ENCODE measurements at regions not wholly inside any gene's neighbourhood (a gene's known extent, or its start where the extent isn't known, plus 50 kb on each side); places are given as distances from the start of the nearest gene placed in this dataset.
"Not testable (repeated sequence)": the region's sequence is repeated elsewhere in the genome, so short reads cannot be mapped to it uniquely, and the experiment has no call there.

- Mint-ChIP-seq H3K4me1 (no peaks in the 10 kb centered on the region), H3K9me3 (peaks cover 0 to 21% (median 4%) of the 10 kb centered on the region in 11 donors), H3K4me3 (no peak overlapping the region), H3K36me3 (no peaks in the 10 kb centered on the region), H3K27me3 (no peaks in the 10 kb centered on the region), H3K27ac (no peak overlapping the region)
- ATAC-seq = no peak
- DNase-seq = no peak
- POLR2A ChIA-PET = no interaction called here
- intact Hi-C loops (cut with micrococcal nuclease) = no loop called here
- H3K27me3 ChIP-seq (ENCODE audit: control insufficient read depth in 2 of 2, insufficient read depth in 2 of 2, low read length in 2 of 2) = no peaks in the 10 kb centered on the region
- H3K36me3 ChIP-seq (ENCODE audit: control insufficient read depth in 2 of 3, insufficient read depth in 3 of 3, low read length in 3 of 3) = no peaks in the 10 kb centered on the region
- no peaks in the 10 kb centered on the region for H3K4me1 ChIP-seq (ENCODE audit: control insufficient read depth in 2 of 2, insufficient read depth in 2 of 2, low read length in 2 of 2)
- H3K4me3 ChIP-seq (ENCODE audit: low read length) = no peak overlapping the region
- no peaks in the 10 kb centered on the region for H3K9me3 ChIP-seq (ENCODE audit: control insufficient read depth in 2 of 3, low read length in 3 of 3)
- CTCF ChIA-PET = no interaction called here
- H3K27ac ChIP-seq (ENCODE audit: low read depth, low read length) = no peak overlapping the region
Observed at GRCh38 chr10:57894361-57894760, 373.3 kb downstream of the IPMK start.

- intact Hi-C loops (cut with micrococcal nuclease) = no loop called here
Observed at GRCh38 chr10:57891201-57892006, 376.3 kb downstream of the IPMK start.

GRCh38 chr10:57890691-57891090 lies 377.0 kb downstream of the IPMK start:
- no peaks in the 10 kb centered on the region for H3K36me3 Mint-ChIP-seq
- no peak overlapping the region for H3K4me3 Mint-ChIP-seq
- DNase-seq = no peak
- Histone ChIP-seq H3K9me3 (ENCODE audit: control insufficient read depth in 2 of 3, low read length in 3 of 3) (no peaks in the 10 kb centered on the region), H3K27me3 (ENCODE audit: control insufficient read depth in 2 of 2, insufficient read depth in 2 of 2, low read length in 2 of 2) (no peaks in the 10 kb centered on the region), H3K36me3 (ENCODE audit: control insufficient read depth in 2 of 3, insufficient read depth in 3 of 3, low read length in 3 of 3) (no peaks in the 10 kb centered on the region), H3K4me3 (ENCODE audit: low read length) (no peak overlapping the region), H3K27ac (ENCODE audit: low read depth, low read length) (no peak overlapping the region), H3K4me1 (ENCODE audit: control insufficient read depth in 2 of 2, insufficient read depth in 2 of 2, low read length in 2 of 2) (no peaks in the 10 kb centered on the region)
- H3K4me1 Mint-ChIP-seq = no peaks in the 10 kb centered on the region
- ChIA-PET POLR2A (no interaction called here), CTCF (no interaction called here)
- no peak overlapping the region for H3K27ac Mint-ChIP-seq
- H3K27me3 Mint-ChIP-seq = no peaks in the 10 kb centered on the region
- H3K9me3 Mint-ChIP-seq = peaks cover 0 to 22% (median 7%) of the 10 kb centered on the region in 11 donors
- intact Hi-C loops (cut with micrococcal nuclease) = no loop called here
- ATAC-seq = no peak

More at GRCh38 chr10:57891201-57892006, 376.3 kb downstream of the IPMK start:
- Mint-ChIP-seq H3K4me3 (no peak overlapping the region), H3K9me3 (peaks cover 0 to 14% (median 5%) of the 10 kb centered on the region in 11 donors), H3K27ac (no peak overlapping the region), H3K4me1 (no peaks in the 10 kb centered on the region), H3K27me3 (no peaks in the 10 kb centered on the region), H3K36me3 (no peaks in the 10 kb centered on the region)
- no peaks in the 10 kb centered on the region for H3K27me3 ChIP-seq (ENCODE audit: control insufficient read depth in 2 of 2, insufficient read depth in 2 of 2, low read length in 2 of 2)
- POLR2A ChIA-PET = no interaction called here
- H3K4me1 ChIP-seq (ENCODE audit: control insufficient read depth in 2 of 2, insufficient read depth in 2 of 2, low read length in 2 of 2) = no peaks in the 10 kb centered on the region
- no peak overlapping the region for H3K4me3 ChIP-seq (ENCODE audit: low read length)
- DNase-seq (no peak), ATAC-seq (no peak)
- no peaks in the 10 kb centered on the region for H3K36me3 ChIP-seq (ENCODE audit: control insufficient read depth in 2 of 3, insufficient read depth in 3 of 3, low read length in 3 of 3)
- CTCF ChIA-PET = no interaction called here
- H3K27ac ChIP-seq (ENCODE audit: low read depth, low read length) = no peak overlapping the region
- no peaks in the 10 kb centered on the region for H3K9me3 ChIP-seq (ENCODE audit: control insufficient read depth in 2 of 3, low read length in 3 of 3)

GRCh38 chr10:57885618-57885968 lies 382.1 kb downstream of the IPMK start:
- intact Hi-C loops (cut with micrococcal nuclease); H3K27me3 Mint-ChIP-seq; H3K4me1 Mint-ChIP-seq; POLR2A ChIA-PET; H3K27ac ChIP-seq (ENCODE audit: low read depth, low read length); H3K9me3 ChIP-seq (ENCODE audit: control insufficient read depth in 2 of 3, low read length in 3 of 3); CTCF ChIA-PET; H3K4me1 ChIP-seq (ENCODE audit: control insufficient read depth in 2 of 2, insufficient read depth in 2 of 2, low read length in 2 of 2); DNase-seq; H3K27me3 ChIP-seq (ENCODE audit: control insufficient read depth in 2 of 2, insufficient read depth in 2 of 2, low read length in 2 of 2); H3K4me3 ChIP-seq (ENCODE audit: low read length); H3K36me3 Mint-ChIP-seq; H3K4me3 Mint-ChIP-seq; H3K36me3 ChIP-seq (ENCODE audit: control insufficient read depth in 2 of 3, insufficient read depth in 3 of 3, low read length in 3 of 3); H3K27ac Mint-ChIP-seq; ATAC-seq: not testable (repeated sequence)
- H3K9me3 Mint-ChIP-seq = peaks cover 0 to 17% (median 4%) of the 10 kb centered on the region in 11 donors

DNA sequence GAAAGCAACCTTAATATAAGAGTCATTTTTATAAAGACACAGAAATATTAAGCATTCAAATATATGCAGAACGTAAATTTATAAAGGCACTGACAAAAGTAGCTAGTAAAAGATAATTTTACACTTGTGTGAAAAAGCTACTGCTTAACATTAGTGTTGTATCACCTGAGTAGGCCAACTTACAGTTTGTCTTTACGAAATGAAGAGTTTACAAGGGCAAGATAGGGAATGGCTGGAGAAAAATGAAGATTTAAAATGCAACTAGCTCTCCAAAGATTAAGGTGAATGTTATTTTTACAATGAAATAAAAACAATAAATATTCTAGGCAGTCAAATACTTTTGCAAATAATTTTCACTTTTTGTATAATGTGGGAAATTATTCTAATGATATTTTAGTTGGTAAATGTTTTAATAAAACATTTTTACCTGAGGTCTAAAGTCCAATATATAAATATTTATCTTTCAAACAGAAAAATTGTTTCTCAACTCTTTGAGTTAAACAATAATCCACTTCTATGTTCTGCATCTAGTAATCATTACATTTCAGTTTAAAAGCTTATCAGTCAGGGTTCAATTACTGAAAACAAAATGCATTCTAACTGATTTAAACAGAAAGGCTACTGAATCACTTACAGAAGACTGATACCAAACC lies 382.6 kb downstream of the IPMK start:
- POLR2A ChIA-PET = no interaction called here
- Histone ChIP-seq H3K27me3 (ENCODE audit: control insufficient read depth in 2 of 2, insufficient read depth in 2 of 2, low read length in 2 of 2) (no peaks in the 10 kb centered on the region), H3K4me1 (ENCODE audit: control insufficient read depth in 2 of 2, insufficient read depth in 2 of 2, low read length in 2 of 2) (no peaks in the 10 kb centered on the region), H3K36me3 (ENCODE audit: control insufficient read depth in 2 of 3, insufficient read depth in 3 of 3, low read length in 3 of 3) (no peaks in the 10 kb centered on the region), H3K4me3 (ENCODE audit: low read length) (no peak overlapping the region), H3K9me3 (ENCODE audit: control insufficient read depth in 2 of 3, low read length in 3 of 3) (no peaks in the 10 kb centered on the region), H3K27ac (ENCODE audit: low read depth, low read length) (no peak overlapping the region)
- intact Hi-C loops (cut with micrococcal nuclease) = no loop called here
- no peak overlapping the region for H3K4me3 Mint-ChIP-seq
- H3K27me3 Mint-ChIP-seq = no peaks in the 10 kb centered on the region
- H3K4me1 Mint-ChIP-seq = no peaks in the 10 kb centered on the region
- DNase-seq = no peak
- peaks cover 0 to 17% (median 4%) of the 10 kb centered on the region in 11 donors for H3K9me3 Mint-ChIP-seq
- CTCF ChIA-PET = no interaction called here
- H3K27ac Mint-ChIP-seq = no peak overlapping the region
- no peaks in the 10 kb centered on the region for H3K36me3 Mint-ChIP-seq
- ATAC-seq = no peak

DNA sequence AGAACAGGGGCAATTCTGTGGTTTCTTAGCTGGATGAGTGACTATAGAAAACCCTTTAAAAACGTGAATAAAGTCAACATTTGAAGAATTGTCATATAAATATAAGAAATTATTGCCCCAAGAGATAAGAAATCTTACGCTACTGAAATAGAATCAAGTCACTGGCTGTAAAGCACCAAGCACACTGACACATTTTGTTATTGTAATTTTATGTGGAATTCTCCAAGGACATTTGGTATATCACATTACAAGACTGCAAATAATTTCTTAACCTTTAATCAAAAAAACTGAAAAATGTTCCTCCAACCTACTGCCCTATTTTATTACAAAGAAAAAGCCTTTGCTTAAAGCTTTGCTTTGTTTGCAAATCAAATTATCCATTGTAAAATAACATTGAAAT lies 383.3 kb downstream of the IPMK start:
- no peaks in the 10 kb centered on the region for H3K9me3 ChIP-seq (ENCODE audit: control insufficient read depth in 2 of 3, low read length in 3 of 3)
- Mint-ChIP-seq H3K27me3 (no peaks in the 10 kb centered on the region), H3K27ac (no peak overlapping the region), H3K4me3 (no peak overlapping the region), H3K4me1 (no peaks in the 10 kb centered on the region), H3K9me3 (peaks cover 0 to 17% (median 4%) of the 10 kb centered on the region in 11 donors), H3K36me3 (no peaks in the 10 kb centered on the region)
- no peak overlapping the region for H3K4me3 ChIP-seq (ENCODE audit: low read length)
- DNase-seq (no peak), ATAC-seq (no peak)
- no peak overlapping the region for H3K27ac ChIP-seq (ENCODE audit: low read depth, low read length)
- ChIA-PET POLR2A (no interaction called here), CTCF (no interaction called here)
- no peaks in the 10 kb centered on the region for H3K36me3 ChIP-seq (ENCODE audit: control insufficient read depth in 2 of 3, insufficient read depth in 3 of 3, low read length in 3 of 3)
- H3K4me1 ChIP-seq (ENCODE audit: control insufficient read depth in 2 of 2, insufficient read depth in 2 of 2, low read length in 2 of 2) = no peaks in the 10 kb centered on the region
- no peaks in the 10 kb centered on the region for H3K27me3 ChIP-seq (ENCODE audit: control insufficient read depth in 2 of 2, insufficient read depth in 2 of 2, low read length in 2 of 2)
- intact Hi-C loops (cut with micrococcal nuclease) = no loop called here
